SIG-M5 treated with dmso at 0.1 percent for 504 hours (cell line): ENCODE measurements at regions not wholly inside any gene's neighbourhood (a gene's known extent, or its start where the extent isn't known, plus 50 kb on each side); places are given as distances from the start of the nearest gene placed in this dataset.

Source experiments
- DNase-seq: peaks from one replicate; lab custom pipeline; 2025; ENCODE audit not compliant: unreplicated experiment; lab: John Stamatoyannopoulos, UW

GRCh38 chr16:66152823-66153393 lies 213.6 kb upstream of the CDH5 start:
- DNase-seq, result no peak

- no peak for DNase-seq
Observed at GRCh38 chr16:66152181-66152580, 214.3 kb upstream of the CDH5 start.

GRCh38 chr16:66150698-66151482 lies 215.6 kb upstream of the CDH5 start:
- no peak for DNase-seq

GRCh38 chr16:66147291-66147690 lies 219.2 kb upstream of the CDH5 start:
- DNase-seq, result no peak

- no peak for DNase-seq
Observed at GRCh38 chr16:66146798-66147197, 219.7 kb upstream of the CDH5 start.

- DNase-seq, result no peak
Observed at GRCh38 chr16:66144641-66145040, 221.8 kb upstream of the CDH5 start.

GRCh38 chr16:66143415-66143814 lies 223.1 kb upstream of the CDH5 start:
- DNase-seq, result no peak

GRCh38 chr16:66141885-66142284 lies 224.6 kb upstream of the CDH5 start:
- no peak for DNase-seq

- no peak for DNase-seq
Observed at GRCh38 chr16:66137853-66138252, 228.6 kb upstream of the CDH5 start.

GRCh38 chr16:66136841-66137240 lies 229.7 kb upstream of the CDH5 start:
- DNase-seq, result no peak

GRCh38 chr16:66135838-66136237 lies 230.7 kb upstream of the CDH5 start:
- no peak for DNase-seq

GRCh38 chr16:66135421-66135831 lies 231.1 kb upstream of the CDH5 start:
- no peak for DNase-seq

- no peak for DNase-seq
Observed at GRCh38 chr16:66134875-66135274, 231.6 kb upstream of the CDH5 start.

GRCh38 chr16:66133643-66134338 lies 232.7 kb upstream of the CDH5 start:
- DNase-seq, result no peak

GRCh38 chr16:66131895-66132294 lies 234.6 kb upstream of the CDH5 start:
- no peak for DNase-seq

- no peak for DNase-seq
Observed at GRCh38 chr16:66131156-66131807, 235.2 kb upstream of the CDH5 start.

GRCh38 chr16:66130296-66130905 lies 236.1 kb upstream of the CDH5 start:
- no peak for DNase-seq

GRCh38 chr16:66129196-66129595 lies 237.3 kb upstream of the CDH5 start:
- DNase-seq, result no peak

GRCh38 chr16:66128371-66128770 lies 238.1 kb upstream of the CDH5 start:
- DNase-seq, result no peak

- no peak for DNase-seq
Observed at GRCh38 chr16:66127459-66128370, 238.8 kb upstream of the CDH5 start.
